PC-9 (cell line): ENCODE measurements at regions not wholly inside any gene's neighbourhood (a gene's known extent, or its start where the extent isn't known, plus 50 kb on each side); places are given as distances from the start of the nearest gene placed in this dataset.
"Not testable (repeated sequence)": the region's sequence is repeated elsewhere in the genome, so short reads cannot be mapped to it uniquely, and the experiment has no call there.

Source experiments
- CTCF ChIP-seq: fragments of 200-600 bp; sonication (generic); conservative IDR thresholded peaks from 2 replicates; pipeline ENCODE4 v1.6.1; 2017; ENCODE audit warnings: mixed run types, antibody characterized with exemption, mild to moderate bottlenecking, moderate library complexity
- EZH2 ChIP-seq: fragments of 200-600 bp; sonication (generic); IDR thresholded peaks from 2 replicates; pipeline ENCODE4 v1.8.0; 2017; ENCODE audit warnings: antibody characterized with exemption, low read depth

GRCh38 chr21:10445685-10446084 lies 75.7 kb upstream of the TPTE start:
- not testable (repeated sequence) for TF ChIP-seq CTCF, EZH2
